Stomach smooth muscle (tissue), 2 donors: ENCODE measurements at regions not wholly inside any gene's neighbourhood (a gene's known extent, or its start where the extent isn't known, plus 50 kb on each side); places are given as distances from the start of the nearest gene placed in this dataset.

Source experiments
- H3K27ac ChIP-seq: one replicate; pipeline ENCODE4 v1.7.0; 2013; ENCODE audit warnings: mild to moderate bottlenecking, low read length, inconsistent platforms
- H3K27me3 ChIP-seq, 2 donors: one replicate each; pipeline ENCODE4 v1.7.0; 2013; ENCODE audit warnings: low read length in 2 of 2; ENCODE audit not compliant: insufficient read depth in 2 of 2, control insufficient read depth in 1 of 2
- H3K36me3 ChIP-seq, 2 donors: one replicate each; pipeline ENCODE4 v1.7.0; 2013; ENCODE audit warnings: low read length in 2 of 2; ENCODE audit not compliant: control insufficient read depth in 2 of 2, insufficient read depth in 2 of 2
- H3K4me1 ChIP-seq: one replicate; pipeline ENCODE4 v1.7.0; 2013; ENCODE audit warnings: low read length; ENCODE audit not compliant: control insufficient read depth, insufficient read depth
- H3K4me3 ChIP-seq, 2 donors: one replicate each; pipeline ENCODE4 v1.7.0; 2013; ENCODE audit warnings: low read length in 2 of 2
- H3K9ac ChIP-seq, 2 donors: one replicate each; pipeline ENCODE4 v1.7.0; 2013; ENCODE audit warnings: low read length in 2 of 2, mild to moderate bottlenecking in 1 of 2
- H3K9me3 ChIP-seq, 2 donors: one replicate each; pipeline ENCODE4 v1.7.0; 2013; ENCODE audit warnings: low read length in 2 of 2; ENCODE audit not compliant: control insufficient read depth in 2 of 2
- donor health status: healthy.
- donor health status: Pancreatic carcinoma.

DNA sequence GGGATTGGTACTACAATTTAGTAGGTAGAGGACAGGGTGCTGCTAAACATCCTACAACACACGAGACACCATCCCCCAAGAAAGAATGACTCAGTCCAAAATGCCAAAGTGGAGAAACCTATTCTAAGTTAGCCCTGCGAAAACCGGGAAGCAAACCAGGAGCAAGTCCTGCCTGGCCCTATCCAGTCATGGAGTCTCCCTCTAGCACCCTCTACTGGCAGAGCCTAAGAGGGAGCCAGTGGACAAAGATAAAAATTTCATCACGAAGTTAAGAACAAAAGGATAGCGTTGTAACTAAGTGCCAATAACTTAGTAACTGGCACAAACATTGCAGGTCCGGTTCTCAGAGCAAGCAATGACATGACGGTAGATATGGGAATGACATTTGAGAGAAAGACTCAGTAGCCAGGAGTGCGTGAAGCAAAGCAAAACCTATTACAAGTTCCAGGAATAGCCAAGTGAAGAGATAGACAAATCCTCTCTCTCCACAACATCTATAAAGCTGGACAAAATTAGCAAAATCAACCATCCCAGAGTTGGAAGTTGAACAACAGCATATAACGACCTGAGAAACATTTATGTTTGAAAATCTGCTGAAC is 383.5 kb downstream of the OMA1 start:
- peaks cover 0 to 2% of the 10 kb centered on the region in 2 donors for H3K27me3 ChIP-seq
- H3K36me3 ChIP-seq, result no peaks in the 10 kb centered on the region
- no peaks in the 10 kb centered on the region for H3K9me3 ChIP-seq
- H3K9ac ChIP-seq, result no peak overlapping the region
- H3K27ac ChIP-seq, result no peak overlapping the region
- no peak overlapping the region for H3K4me3 ChIP-seq
- H3K4me1 ChIP-seq, result no peaks in the 10 kb centered on the region

DNA sequence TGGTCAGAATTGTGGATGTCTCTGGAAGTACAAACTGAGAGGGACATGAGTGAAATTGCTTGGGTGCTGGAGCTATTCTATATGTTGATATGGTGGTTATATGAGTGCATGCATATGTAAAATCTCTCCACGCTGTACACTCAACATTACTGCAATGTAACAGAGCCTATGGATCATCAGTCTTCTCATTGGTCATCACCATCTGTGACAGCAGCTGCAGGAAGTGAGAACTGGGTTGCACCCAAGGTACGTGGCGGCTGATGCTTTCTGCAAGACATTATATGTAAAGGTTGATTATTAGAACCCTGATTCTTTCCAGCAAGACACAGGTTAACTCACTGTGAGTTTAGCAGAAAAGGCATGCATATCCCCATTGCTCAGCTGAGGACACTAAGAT is 387.1 kb downstream of the OMA1 start:
- H3K4me1 ChIP-seq, result no peaks in the 10 kb centered on the region
- H3K27ac ChIP-seq, result no peak overlapping the region
- H3K36me3 ChIP-seq, result no peaks in the 10 kb centered on the region
- H3K4me3 ChIP-seq, result no peak overlapping the region
- no peak overlapping the region for H3K9ac ChIP-seq
- peaks cover 0 to 2% of the 10 kb centered on the region in 2 donors for H3K27me3 ChIP-seq
- H3K9me3 ChIP-seq, result no peaks in the 10 kb centered on the region

DNA sequence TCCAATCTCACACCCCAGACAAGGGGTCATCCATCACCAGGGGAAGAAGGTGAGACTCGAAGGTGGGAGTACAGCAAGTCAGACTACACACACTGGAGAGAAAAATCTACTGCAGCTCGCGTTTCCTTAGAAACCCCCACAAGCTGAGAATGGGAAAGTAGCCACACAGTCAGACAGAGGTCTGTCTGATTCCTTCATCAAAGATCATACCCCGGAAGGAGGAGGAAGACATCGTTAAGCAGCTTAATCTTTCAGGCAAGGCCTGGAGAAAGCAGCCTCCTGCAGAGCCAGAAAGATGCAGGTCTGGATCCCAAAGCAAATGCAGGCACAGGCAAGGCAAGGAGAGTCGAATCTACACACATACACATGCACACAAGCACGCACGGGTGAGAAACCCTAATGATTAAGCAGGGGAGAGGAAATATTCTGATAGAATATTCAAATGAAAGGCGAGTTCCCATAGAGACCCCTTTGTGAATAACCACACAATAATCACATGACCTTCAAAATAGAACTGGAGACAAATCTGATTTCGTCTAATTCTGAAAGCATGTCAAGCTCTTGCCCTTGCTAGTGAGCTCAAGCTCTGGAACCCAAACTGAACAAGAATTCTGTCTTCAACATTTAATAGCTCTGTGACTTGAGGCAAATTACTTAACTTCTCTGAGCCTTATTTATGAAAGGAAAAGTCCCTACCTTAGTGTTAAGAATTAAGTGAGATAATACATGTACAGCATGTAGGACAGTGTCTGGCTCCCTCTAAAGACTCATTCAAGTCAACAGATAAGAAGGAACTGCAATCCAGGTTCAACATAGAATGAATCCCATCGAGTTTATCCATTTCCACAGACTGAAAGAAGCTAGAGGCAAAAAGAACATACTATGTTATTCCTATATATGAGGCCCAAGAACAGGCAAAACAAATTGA is 387.8 kb downstream of the OMA1 start:
- Histone ChIP-seq H3K36me3 (no peaks in the 10 kb centered on the region), H3K9me3 (no peaks in the 10 kb centered on the region), H3K27ac (no peak overlapping the region), H3K4me1 (no peaks in the 10 kb centered on the region), H3K4me3 (no peak overlapping the region), H3K9ac (no peak overlapping the region), H3K27me3 (peaks cover 0 to 2% of the 10 kb centered on the region in 2 donors)

- Histone ChIP-seq H3K4me3 (no peak overlapping the region), H3K27ac (no peak overlapping the region), H3K9me3 (no peaks in the 10 kb centered on the region), H3K36me3 (no peaks in the 10 kb centered on the region), H3K9ac (no peak overlapping the region), H3K27me3 (peaks cover 0 to 2% of the 10 kb centered on the region in 2 donors), H3K4me1 (no peaks in the 10 kb centered on the region)
Measured at GRCh38 chr1:58158016-58158415, 388.5 kb downstream of the OMA1 start.

GRCh38 chr1:58157256-58157655 is 389.3 kb downstream of the OMA1 start:
- Histone ChIP-seq H3K27ac (no peak overlapping the region), H3K4me3 (no peak overlapping the region), H3K9me3 (no peaks in the 10 kb centered on the region), H3K36me3 (no peaks in the 10 kb centered on the region), H3K9ac (no peak overlapping the region), H3K27me3 (peaks cover 0 to 2% of the 10 kb centered on the region in 2 donors), H3K4me1 (no peaks in the 10 kb centered on the region)

GRCh38 chr1:58156831-58157230 is 389.7 kb downstream of the OMA1 start:
- no peak overlapping the region for H3K9ac ChIP-seq
- no peak overlapping the region for H3K27ac ChIP-seq
- no peaks in the 10 kb centered on the region for H3K9me3 ChIP-seq
- no peak overlapping the region for H3K4me3 ChIP-seq
- H3K36me3 ChIP-seq, result no peaks in the 10 kb centered on the region
- H3K27me3 ChIP-seq, result peaks cover 0 to 2% of the 10 kb centered on the region in 2 donors
- H3K4me1 ChIP-seq, result no peaks in the 10 kb centered on the region

DNA sequence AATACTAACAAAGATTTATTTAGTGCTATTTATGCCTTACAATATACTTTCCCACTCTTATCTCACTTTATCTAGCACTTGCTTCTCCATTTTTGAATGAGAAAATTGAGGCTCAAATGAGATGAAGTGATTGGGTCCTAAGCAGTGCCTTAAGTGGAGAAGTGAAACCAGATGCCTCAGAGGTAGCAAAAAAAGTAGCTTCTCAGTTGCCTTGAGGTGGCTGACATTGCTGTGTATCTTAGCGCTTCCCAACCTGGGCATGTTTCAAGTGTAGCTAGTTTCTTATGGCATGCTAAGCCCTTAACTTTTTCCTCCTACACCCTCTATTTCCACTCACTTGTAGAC is 390.4 kb downstream of the OMA1 start:
- H3K36me3 ChIP-seq, result no peaks in the 10 kb centered on the region

GRCh38 chr1:58155418-58156123 is 391.0 kb downstream of the OMA1 start:
- H3K9ac ChIP-seq, result no peak overlapping the region
- H3K27ac ChIP-seq, result no peak overlapping the region
- H3K36me3 ChIP-seq, result no peaks in the 10 kb centered on the region
- H3K9me3 ChIP-seq, result no peaks in the 10 kb centered on the region
- no peak overlapping the region for H3K4me3 ChIP-seq
- no peaks in the 10 kb centered on the region for H3K4me1 ChIP-seq
- H3K27me3 ChIP-seq, result peaks cover 0 to 2% of the 10 kb centered on the region in 2 donors

More for the DNA sequence above, 390.4 kb downstream of the OMA1 start:
- Histone ChIP-seq H3K4me1 (no peaks in the 10 kb centered on the region), H3K27ac (no peak overlapping the region), H3K9ac (no peak overlapping the region), H3K27me3 (peaks cover 0 to 2% of the 10 kb centered on the region in 2 donors), H3K9me3 (no peaks in the 10 kb centered on the region), H3K4me3 (no peak overlapping the region)

DNA sequence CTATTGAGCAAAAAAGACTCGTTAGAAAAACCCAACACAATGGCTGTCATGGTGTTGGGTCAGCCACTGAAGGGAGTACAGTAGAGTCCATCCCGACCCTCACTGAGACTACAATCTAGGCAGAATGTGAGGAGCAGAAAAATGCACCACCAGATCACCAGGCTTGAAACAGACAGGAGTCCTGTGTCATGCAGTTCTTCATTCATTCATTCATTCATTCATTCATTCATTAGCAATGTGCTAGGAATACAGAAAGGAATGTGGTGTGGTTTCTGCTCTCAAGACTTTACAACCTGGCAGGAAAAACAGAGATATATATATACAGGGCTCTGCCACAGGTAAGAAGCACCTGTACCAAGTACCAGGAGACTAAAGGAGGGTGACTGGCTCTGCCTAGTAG is 392.3 kb downstream of the OMA1 start:
- H3K27me3 ChIP-seq, result no peaks in the 10 kb centered on the region
- no peaks in the 10 kb centered on the region for H3K4me1 ChIP-seq
- no peak overlapping the region for H3K27ac ChIP-seq
- no peak overlapping the region for H3K9ac ChIP-seq
- no peak overlapping the region for H3K4me3 ChIP-seq
- H3K36me3 ChIP-seq, result no peaks in the 10 kb centered on the region
- no peaks in the 10 kb centered on the region for H3K9me3 ChIP-seq

DNA sequence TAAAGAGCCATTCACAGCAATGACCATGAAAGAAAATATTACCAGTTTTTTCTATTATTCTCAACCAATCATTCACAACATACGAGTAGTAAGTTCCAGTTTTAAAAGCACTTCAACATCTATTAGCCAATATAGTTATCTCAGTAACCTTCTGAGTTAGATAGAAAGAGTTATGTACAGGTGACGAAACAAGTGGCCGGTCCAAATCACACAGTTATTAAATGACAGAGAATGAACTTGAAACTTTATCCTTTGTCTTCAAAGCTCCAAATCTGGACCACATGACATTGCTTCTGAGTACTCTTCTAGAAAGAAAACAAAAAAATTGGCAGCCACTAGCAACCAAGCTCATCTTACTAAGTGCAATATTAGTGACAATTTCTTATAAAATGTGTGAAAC is 393.8 kb downstream of the OMA1 start:
- no peak overlapping the region for H3K27ac ChIP-seq
- no peaks in the 10 kb centered on the region for H3K9me3 ChIP-seq
- no peak overlapping the region for H3K9ac ChIP-seq
- H3K4me3 ChIP-seq, result no peak overlapping the region
- no peaks in the 10 kb centered on the region for H3K27me3 ChIP-seq
- H3K4me1 ChIP-seq, result no peaks in the 10 kb centered on the region
- H3K36me3 ChIP-seq, result no peaks in the 10 kb centered on the region
